ENCODE measurements at regions not wholly inside any gene's neighbourhood (a gene's known extent, or its start where the extent isn't known, plus 50 kb on each side); places are given as distances from the start of the nearest gene placed in this dataset.

DNA sequence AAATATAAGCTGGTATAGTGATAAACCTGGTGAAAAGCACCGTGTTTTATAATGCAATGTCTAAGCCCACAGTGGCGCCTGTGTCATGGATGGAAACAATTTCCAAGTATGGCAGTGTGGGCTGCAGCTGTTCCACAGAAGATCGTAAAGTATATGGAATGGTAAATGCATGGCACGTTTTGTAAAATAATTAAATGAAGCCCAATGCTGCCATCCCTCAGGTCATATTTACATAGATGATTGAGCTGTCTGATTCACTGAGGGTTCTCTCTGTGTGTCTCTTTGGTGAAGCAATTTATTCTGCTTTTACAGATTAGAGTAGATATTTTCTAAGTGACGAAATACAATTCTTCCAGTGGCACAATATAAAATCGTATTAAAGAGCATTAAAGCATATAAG lies 164.8 kb downstream of the ASMT start:
- Histone ChIP-seq H3K4me3 (ENCODE audit: extremely low read depth in 1 of 4, insufficient read depth in 2 of 4, low read depth in 3 of 4, low read length in 4 of 4) (no peak overlapping the region), H3K9ac (replicated peaks in 1 of 4; ENCODE audit: extremely low read depth in 1 of 4, low read depth in 3 of 4, low read length in 3 of 4) (no peak overlapping the region)
- WGBS, 2 experiments (ENCODE audit: extremely low coverage in 1 of 2, insufficient coverage in 1 of 2, insufficient read length in 1 of 2, insufficient replicate concordance in 2 of 2, low coverage in 1 of 2, low lambda C conversion rate in 2 of 2, missing lambda C conversion rate in 1 of 2), result 88% methylated on average over 6 of the region's 6 CpGs; no CpG with 5 or more reads in 1 of the 2 experiments
- TF ChIP-seq CEBPB (IDR thresholded peaks at IDR 0.05; ENCODE audit: low read depth, low read length), result no peak

More for the DNA sequence above, 164.8 kb downstream of the ASMT start:
- Histone ChIP-seq H3K36me3 (ENCODE audit: control insufficient read depth in 2 of 4, insufficient read depth in 4 of 4, low read length in 3 of 4) (no peaks in the 10 kb centered on the region), H3K4me1 (replicated peaks in 1 of 4; ENCODE audit: control insufficient read depth in 3 of 4, insufficient read depth in 4 of 4, low read length in 3 of 4) (no peaks in the 10 kb centered on the region), H3K23ac (ENCODE audit: insufficient read length) (no peak overlapping the region), H3K18ac (ENCODE audit: extremely low read depth, low read length) (no peak overlapping the region), H4K91ac (replicated peaks; ENCODE audit: insufficient read length, low read length) (no peak overlapping the region), H2BK15ac (ENCODE audit: low read length) (no peak overlapping the region), H3K9me3 (ENCODE audit: insufficient read depth in 2 of 2, low read depth in 1 of 2, low read length in 1 of 2) (peaks cover 0 to 3% of the 10 kb centered on the region in 2 experiments; a peak in 2 of 4 replicates), H3K56ac (replicated peaks; ENCODE audit: insufficient read length, low read depth, low read length) (no peak overlapping the region), H4K8ac (ENCODE audit: extremely low read depth, insufficient read depth, low read length) (no peak overlapping the region), H2AFZ (ENCODE audit: low read length) (no peak overlapping the region), H3K27me3 (replicated peaks in 1 of 4; ENCODE audit: control insufficient read depth in 3 of 4, extremely low read depth in 1 of 4, insufficient read depth in 3 of 4, low read length in 3 of 4) (no peaks in the 10 kb centered on the region), H3K14ac (ENCODE audit: insufficient read length) (no peak overlapping the region), H3K79me2 (ENCODE audit: control insufficient read depth in 1 of 2, insufficient read depth in 2 of 2, low read length in 2 of 2) (no peaks in the 10 kb centered on the region), H4K5ac (ENCODE audit: insufficient read length, low read depth, low read length) (no peak overlapping the region), H3K27ac (ENCODE audit: low read depth, low read length) (no peak overlapping the region), H3K4ac (replicated peaks; ENCODE audit: insufficient read length, low read depth, low read length) (no peak overlapping the region), H2AK5ac (ENCODE audit: low read depth, low read length) (no peak overlapping the region), H2BK12ac (ENCODE audit: low read depth, low read length) (no peak overlapping the region), H2BK120ac (replicated peaks; ENCODE audit: low read depth, low read length) (no peak overlapping the region), H4K20me1 (replicated peaks in 1 of 2; ENCODE audit: control insufficient read depth in 1 of 2, insufficient read depth in 2 of 2, low read length in 2 of 2) (no peaks in the 10 kb centered on the region), H3K79me1 (ENCODE audit: low read depth, low read length) (no peaks in the 10 kb centered on the region), H3K4me2 (ENCODE audit: insufficient read depth in 1 of 2, low read depth in 2 of 2, low read length in 2 of 2) (no peak overlapping the region), H2BK20ac (ENCODE audit: low read length) (no peak overlapping the region), H3K23me2 (ENCODE audit: low read depth, low read length) (no peaks in the 10 kb centered on the region; the same call in 1 of the 2 replicates), H2BK5ac (ENCODE audit: low read depth, low read length) (no peak overlapping the region)
- POLR2A ChIA-PET (ENCODE audit: partially characterized antibody), result no interaction called here
- CTCF ChIA-PET (ENCODE audit: partially characterized antibody), result no interaction called here
- no peak for DNase-seq (ENCODE audit: low read depth in 1 of 2, low spot score in 2 of 2)
- FAIRE-seq, result no peak

Measured in H1 (cell line).